ENCODE measurements at regions not wholly inside any gene's neighbourhood (a gene's known extent, or its start where the extent isn't known, plus 50 kb on each side); places are given as distances from the start of the nearest gene placed in this dataset.

- no peak for TF ChIP-seq HBP1 (CRISPR knock-in tag; IDR thresholded peaks at IDR 0.05)
- no peak for TF ChIP-seq TSC22D4 (tag; IDR thresholded peaks at IDR 0.05)
- TF ChIP-seq STAG1 (CRISPR knock-in tag; IDR thresholded peaks at IDR 0.05; ENCODE audit: borderline replicate concordance) = peak; percentile 71; the same call in 1 of the 2 replicates
- no peak for TF ChIP-seq GTF2F1 (IDR thresholded peaks at IDR 0.05; ENCODE audit: low read depth, low read length)
- TF ChIP-seq MAZ (CRISPR knock-in tag; conservative IDR thresholded peaks at IDR 0.05 in 1 of 2, IDR thresholded peaks at IDR 0.05 in 1 of 2) = peak in 1 of 2 experiments; percentile 47; a peak in 1 of 4 replicates
- TF ChIP-seq RBFOX2 (IDR thresholded peaks at IDR 0.05; ENCODE audit: low read depth, low read length) = peak; percentile 55; the same call in 1 of the 2 replicates
Measured at GRCh38 chr14:100383727-100384158, 60.6 kb downstream of the SLC25A47 start (continued).

- BruUV-seq (replicated peaks) = no TSS peak
- POLR2A ChIA-PET = interaction anchor here (0.7 kb wide), 1 partner anchor 8 kb away, joined by 3 read pairs; no protein-coding TSS in a partner anchor
- CTCF ChIA-PET (ENCODE audit: low intra/inter-chr PET ratio) = interaction anchor here (2.9 to 3.3 kb wide), 2 partner anchors 270 to 517 kb away, joined by 14 to 28 read pairs; no protein-coding TSS in a partner anchor
- no peaks in the 10 kb centered on the region for H3K9me1 ChIP-seq (ENCODE audit: control insufficient read depth, insufficient read depth, low read length)
- no peak overlapping the region; the same call in 2 of the 3 replicates for H3K27ac ChIP-seq (ENCODE audit: extremely low read depth, low read depth, low read length)
- ATAC-seq (no peak), FAIRE-seq (no peak), DNase-seq (ENCODE audit: extremely low read depth in 1 of 4, low spot score in 3 of 4) (no peak)
- 78% methylated on average over 3 of the region's 5 CpGs for WGBS (ENCODE audit: insufficient coverage, low coverage, missing lambda C conversion rate)
- H3K4me3 ChIP-seq = no peak overlapping the region
- H3K9me3 ChIP-seq (replicated peaks; ENCODE audit: control insufficient read depth, insufficient read depth, low read depth, low read length) = no peaks in the 10 kb centered on the region
- H3K4me1 ChIP-seq (replicated peaks in 1 of 2; ENCODE audit: control insufficient read depth in 2 of 2, insufficient read depth in 2 of 2, low read length in 2 of 2) = peaks cover 7 to 16% of the 10 kb centered on the region in 2 experiments; a peak in 3 of 5 replicates
- TF ChIP-seq FOXJ2 (tag; IDR thresholded peaks at IDR 0.05) (no peak), ILK (tag; IDR thresholded peaks at IDR 0.05; ENCODE audit: borderline replicate concordance, low read depth) (no peak), SMC3 (conservative IDR thresholded peaks at IDR 0.05; ENCODE audit: insufficient read depth, low read depth, low read length) (no peak), ZNF561 (CRISPR knock-in tag; conservative IDR thresholded peaks at IDR 0.05) (no peak), ARID2 (IDR thresholded peaks at IDR 0.05) (no peak), FUS (optimal IDR thresholded peaks at IDR 0.05; ENCODE audit: low read depth, low read length) (no peak), POLR3G (IDR thresholded peaks at IDR 0.05; ENCODE audit: extremely low read depth, insufficient read length, insufficient replicate concordance) (no peak), HDAC8 (tag; IDR thresholded peaks at IDR 0.05) (no peak), DPF2 (IDR thresholded peaks at IDR 0.05) (no peak), NFIX (CRISPR knock-in tag; IDR thresholded peaks at IDR 0.05; ENCODE audit: low read depth) (no peak), CBX3 (IDR thresholded peaks at IDR 0.05; ENCODE audit: borderline replicate concordance in 1 of 2, low read length in 2 of 2) (no peak), MBD1 (CRISPR knock-in tag; IDR thresholded peaks at IDR 0.05) (no peak), NCOA6 (IDR thresholded peaks at IDR 0.05) (no peak)
- no peaks in the 10 kb centered on the region for H3K27me3 ChIP-seq (ENCODE audit: control insufficient read depth in 2 of 2, insufficient read depth in 2 of 2, low read length in 2 of 2)
- in situ Hi-C loops (cut with MboI) (no loop called here), intact Hi-C loops (cut with micrococcal nuclease) (loop anchor here (10.0 kb wide), 1 partner anchor 61 kb away; no protein-coding TSS in a partner anchor)
- H3K79me2 ChIP-seq (ENCODE audit: control insufficient read depth, insufficient read depth, low read length) = peaks cover 8% of the 10 kb centered on the region; the same call in 2 of the 3 replicates
- H4K20me1 ChIP-seq (replicated peaks; ENCODE audit: control insufficient read depth, insufficient read depth, low read length) = no peaks in the 10 kb centered on the region
- peaks cover 4% of the 10 kb centered on the region; the same call in 1 of the 3 replicates for H3K36me3 ChIP-seq (ENCODE audit: control insufficient read depth, insufficient read depth, low read length)
- H3K4me2 ChIP-seq (ENCODE audit: insufficient read depth, low read length) = no peak overlapping the region
- H2AFZ ChIP-seq (ENCODE audit: low read depth, low read length) = no peak overlapping the region
- H3K9ac ChIP-seq (ENCODE audit: insufficient read depth in 1 of 2, low read depth in 2 of 2, low read length in 2 of 2) = peak overlapping the region in 1 of 2 experiments; percentile 71; a peak in 2 of 4 replicates
Measured at GRCh38 chr14:100384277-100384676, 61.1 kb downstream of the SLC25A47 start.
